ENCODE measurements at regions not wholly inside any gene's neighbourhood (a gene's known extent, or its start where the extent isn't known, plus 50 kb on each side); places are given as distances from the start of the nearest gene placed in this dataset.

DNA sequence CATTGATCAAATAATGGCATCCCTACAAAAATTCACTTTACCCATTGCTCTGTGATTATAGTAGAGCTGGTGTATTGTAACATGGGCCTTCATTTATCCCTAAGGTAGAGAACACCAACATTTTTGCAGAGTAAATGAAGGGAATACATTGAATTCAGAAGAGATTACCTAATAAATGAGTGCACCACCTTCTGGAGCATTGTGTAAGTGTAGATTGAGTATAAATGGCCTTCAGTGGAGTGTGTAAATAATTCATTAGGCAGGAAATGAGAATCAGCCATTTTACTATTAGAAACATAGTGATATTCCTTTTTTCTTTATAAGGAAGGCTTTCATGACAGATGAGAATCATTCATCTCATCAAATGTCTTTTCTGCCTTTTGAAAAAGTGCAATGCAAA is 155.8 kb downstream of the FAM47B start:
- H3K9me3 ChIP-seq (ENCODE audit: low read length), result peaks cover 29% of the 10 kb centered on the region
- POLR2A ChIA-PET, result no interaction called here
- H3K36me3 ChIP-seq (replicated peaks in 1 of 2; ENCODE audit: control insufficient read depth in 1 of 2, insufficient read depth in 2 of 2, low read length in 2 of 2), result no peaks in the 10 kb centered on the region
- H3K4me2 ChIP-seq (ENCODE audit: low read depth, low read length), result no peak overlapping the region
- H3K4me1 ChIP-seq (ENCODE audit: insufficient read depth, low read length), result no peaks in the 10 kb centered on the region
- intact Hi-C loops (cut with micrococcal nuclease; ENCODE audit: unreplicated experiment), result no loop called here
- ATAC-seq (no peak), FAIRE-seq (no peak), DNase-seq (ENCODE audit: low spot score) (no peak)
- in situ Hi-C loops (cut with HindIII; ENCODE audit: extremely low pct_ligation_motif_present, low pct_unique_long_range_greater_than_20kb), result no loop called here
- TF ChIP-seq REL (CRISPR knock-in tag; conservative IDR thresholded peaks at IDR 0.05), result no peak
- BruUV-seq (replicated peaks), result no TSS peak
- CTCF ChIA-PET (ENCODE audit: low intra/inter-chr PET ratio, low total read pairs), result no interaction called here
- no peaks in the 10 kb centered on the region for H3K79me2 ChIP-seq (ENCODE audit: insufficient read depth, low read length)
- no peak overlapping the region for H3K27ac ChIP-seq (ENCODE audit: extremely low read length, insufficient read depth, low read length)
- H3K9ac ChIP-seq (ENCODE audit: insufficient read depth, low read depth, low read length), result no peak overlapping the region
- no peak overlapping the region for H2AFZ ChIP-seq (ENCODE audit: low read length)
- H4K20me1 ChIP-seq (ENCODE audit: insufficient read depth, low read length), result no peaks in the 10 kb centered on the region
- H3K4me3 ChIP-seq (replicated peaks in 1 of 3; ENCODE audit: insufficient read depth in 1 of 3, low read depth in 2 of 3, low read length in 3 of 3), result no peak overlapping the region
- H3K27me3 ChIP-seq (ENCODE audit: control insufficient read depth in 1 of 2, insufficient read depth in 2 of 2, low read length in 2 of 2), result no peaks in the 10 kb centered on the region

DNA sequence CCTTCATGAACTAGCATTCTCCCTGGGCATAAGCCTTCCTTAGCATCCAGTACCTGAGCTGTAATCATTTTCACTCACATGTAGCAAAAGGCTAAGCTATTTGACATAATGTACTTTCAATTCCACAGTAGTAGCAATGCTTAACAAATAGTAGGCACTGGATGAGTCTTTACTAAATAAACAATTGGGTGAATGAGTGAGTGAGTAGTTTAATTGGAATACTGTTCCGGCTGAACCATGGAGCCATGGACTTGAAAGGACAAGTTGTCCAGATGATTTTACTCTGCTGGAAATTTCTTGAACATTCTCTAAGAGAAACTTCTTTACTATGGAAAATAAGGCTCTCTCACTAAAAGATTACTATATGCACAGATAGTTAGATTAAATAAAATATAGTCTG is 159.3 kb downstream of the FAM47B start:
- no peak overlapping the region for H3K9ac ChIP-seq (ENCODE audit: insufficient read depth, low read depth, low read length)
- in situ Hi-C loops (cut with HindIII; ENCODE audit: extremely low pct_ligation_motif_present, low pct_unique_long_range_greater_than_20kb), result no loop called here
- CTCF ChIA-PET (ENCODE audit: low intra/inter-chr PET ratio, low total read pairs), result no interaction called here
- TF ChIP-seq FOXM1 (CRISPR knock-in tag; IDR thresholded peaks at IDR 0.05) (no peak), ZKSCAN8 (CRISPR knock-in tag; IDR thresholded peaks at IDR 0.05; ENCODE audit: borderline replicate concordance) (no peak), KAT8 (CRISPR knock-in tag; IDR thresholded peaks at IDR 0.05) (no peak), HMG20A (CRISPR knock-in tag; IDR thresholded peaks at IDR 0.05; ENCODE audit: borderline replicate concordance) (no peak), RELA (CRISPR knock-in tag; IDR thresholded peaks at IDR 0.05) (no peak), ZNF446 (CRISPR knock-in tag; IDR thresholded peaks at IDR 0.05) (no peak), ZNF33B (CRISPR knock-in tag; IDR thresholded peaks at IDR 0.05) (no peak)
- TF ChIP-seq, protein P1, sequence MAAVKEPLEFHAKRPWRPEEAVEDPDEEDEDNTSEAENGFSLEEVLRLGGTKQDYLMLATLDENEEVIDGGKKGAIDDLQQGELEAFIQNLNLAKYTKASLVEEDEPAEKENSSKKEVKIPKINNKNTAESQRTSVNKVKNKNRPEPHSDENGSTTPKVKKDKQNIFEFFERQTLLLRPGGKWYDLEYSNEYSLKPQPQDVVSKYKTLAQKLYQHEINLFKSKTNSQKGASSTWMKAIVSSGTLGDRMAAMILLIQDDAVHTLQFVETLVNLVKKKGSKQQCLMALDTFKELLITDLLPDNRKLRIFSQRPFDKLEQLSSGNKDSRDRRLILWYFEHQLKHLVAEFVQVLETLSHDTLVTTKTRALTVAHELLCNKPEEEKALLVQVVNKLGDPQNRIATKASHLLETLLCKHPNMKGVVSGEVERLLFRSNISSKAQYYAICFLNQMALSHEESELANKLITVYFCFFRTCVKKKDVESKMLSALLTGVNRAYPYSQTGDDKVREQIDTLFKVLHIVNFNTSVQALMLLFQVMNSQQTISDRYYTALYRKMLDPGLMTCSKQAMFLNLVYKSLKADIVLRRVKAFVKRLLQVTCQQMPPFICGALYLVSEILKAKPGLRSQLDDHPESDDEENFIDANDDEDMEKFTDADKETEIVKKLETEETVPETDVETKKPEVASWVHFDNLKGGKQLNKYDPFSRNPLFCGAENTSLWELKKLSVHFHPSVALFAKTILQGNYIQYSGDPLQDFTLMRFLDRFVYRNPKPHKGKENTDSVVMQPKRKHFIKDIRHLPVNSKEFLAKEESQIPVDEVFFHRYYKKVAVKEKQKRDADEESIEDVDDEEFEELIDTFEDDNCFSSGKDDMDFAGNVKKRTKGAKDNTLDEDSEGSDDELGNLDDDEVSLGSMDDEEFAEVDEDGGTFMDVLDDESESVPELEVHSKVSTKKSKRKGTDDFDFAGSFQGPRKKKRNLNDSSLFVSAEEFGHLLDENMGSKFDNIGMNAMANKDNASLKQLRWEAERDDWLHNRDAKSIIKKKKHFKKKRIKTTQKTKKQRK (IDR thresholded peaks at IDR 0.05; ENCODE audit: low read length), result no peak
- TF ChIP-seq, protein P2, sequence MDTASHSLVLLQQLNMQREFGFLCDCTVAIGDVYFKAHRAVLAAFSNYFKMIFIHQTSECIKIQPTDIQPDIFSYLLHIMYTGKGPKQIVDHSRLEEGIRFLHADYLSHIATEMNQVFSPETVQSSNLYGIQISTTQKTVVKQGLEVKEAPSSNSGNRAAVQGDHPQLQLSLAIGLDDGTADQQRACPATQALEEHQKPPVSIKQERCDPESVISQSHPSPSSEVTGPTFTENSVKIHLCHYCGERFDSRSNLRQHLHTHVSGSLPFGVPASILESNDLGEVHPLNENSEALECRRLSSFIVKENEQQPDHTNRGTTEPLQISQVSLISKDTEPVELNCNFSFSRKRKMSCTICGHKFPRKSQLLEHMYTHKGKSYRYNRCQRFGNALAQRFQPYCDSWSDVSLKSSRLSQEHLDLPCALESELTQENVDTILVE (CRISPR knock-in tag; IDR thresholded peaks at IDR 0.05), result no peak
- intact Hi-C loops (cut with micrococcal nuclease; ENCODE audit: unreplicated experiment), result no loop called here
- no peak overlapping the region for H3K4me2 ChIP-seq (ENCODE audit: low read depth, low read length)
- no peaks in the 10 kb centered on the region for H3K27me3 ChIP-seq (ENCODE audit: control insufficient read depth in 1 of 2, insufficient read depth in 2 of 2, low read length in 2 of 2)
- H2AFZ ChIP-seq (ENCODE audit: low read length), result no peak overlapping the region
- H4K20me1 ChIP-seq (ENCODE audit: insufficient read depth, low read length), result no peaks in the 10 kb centered on the region
- DNase-seq (ENCODE audit: low spot score), result no peak
- no peaks in the 10 kb centered on the region for H3K36me3 ChIP-seq (replicated peaks in 1 of 2; ENCODE audit: control insufficient read depth in 1 of 2, insufficient read depth in 2 of 2, low read length in 2 of 2)
- no peaks in the 10 kb centered on the region for H3K79me2 ChIP-seq (ENCODE audit: insufficient read depth, low read length)
- no peak for ATAC-seq
- H3K27ac ChIP-seq (ENCODE audit: extremely low read length, insufficient read depth, low read length), result no peak overlapping the region
- no peak for FAIRE-seq
- no peaks in the 10 kb centered on the region for H3K4me1 ChIP-seq (ENCODE audit: insufficient read depth, low read length)
- BruUV-seq (replicated peaks), result no TSS peak
- peaks cover 31% of the 10 kb centered on the region for H3K9me3 ChIP-seq (ENCODE audit: low read length)
- POLR2A ChIA-PET, result no interaction called here
- H3K4me3 ChIP-seq (replicated peaks in 1 of 3; ENCODE audit: insufficient read depth in 1 of 3, low read depth in 2 of 3, low read length in 3 of 3), result no peak overlapping the region
- WGBS (ENCODE audit: low lambda C conversion rate), result 8% methylated on average over 1 of the region's 1 CpG

Measured in HepG2 (cell line).